HG03354 (cell line): ENCODE measurements at regions not wholly inside any gene's neighbourhood (a gene's known extent, or its start where the extent isn't known, plus 50 kb on each side); places are given as distances from the start of the nearest gene placed in this dataset.
"Not testable (repeated sequence)": the region's sequence is repeated elsewhere in the genome, so short reads cannot be mapped to it uniquely, and the experiment has no call there.

Source experiments
- ATAC-seq: cut with Tn5 transposase; IDR thresholded peaks from one replicate; pipeline ENCODE4 v1.9.1; 2021; ENCODE audit warnings: mild to moderate bottlenecking; ENCODE audit not compliant: unreplicated experiment, poor library complexity, severe bottlenecking

- ATAC-seq: no peak
Measured at GRCh38 chr17:13843862-13844635, 225.3 kb upstream of the COX10 start.

DNA sequence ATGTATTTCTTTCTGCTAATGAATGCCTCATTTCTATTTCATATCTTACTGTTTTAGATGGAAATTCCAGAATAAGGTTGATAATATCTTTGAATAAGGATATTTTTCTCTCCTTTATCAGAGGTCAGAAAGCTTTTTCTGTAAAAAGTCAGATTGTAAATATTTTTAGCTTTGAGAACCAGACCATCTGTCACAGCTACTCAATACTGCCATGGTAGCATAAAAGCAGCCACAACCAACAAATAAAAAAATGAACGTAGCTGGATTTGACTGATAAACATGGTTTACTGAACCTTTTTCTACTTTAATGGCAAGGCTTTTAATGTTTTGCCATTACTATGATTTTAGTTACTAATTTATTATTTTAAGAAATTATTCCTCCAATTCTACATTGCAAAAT, 217.4 kb upstream of the COX10 start:
- no peak for ATAC-seq

GRCh38 chr17:13855730-13856129, 213.6 kb upstream of the COX10 start:
- not testable (repeated sequence) for ATAC-seq

GRCh38 chr17:13862346-13862745, 207.0 kb upstream of the COX10 start:
- no peak for ATAC-seq

DNA sequence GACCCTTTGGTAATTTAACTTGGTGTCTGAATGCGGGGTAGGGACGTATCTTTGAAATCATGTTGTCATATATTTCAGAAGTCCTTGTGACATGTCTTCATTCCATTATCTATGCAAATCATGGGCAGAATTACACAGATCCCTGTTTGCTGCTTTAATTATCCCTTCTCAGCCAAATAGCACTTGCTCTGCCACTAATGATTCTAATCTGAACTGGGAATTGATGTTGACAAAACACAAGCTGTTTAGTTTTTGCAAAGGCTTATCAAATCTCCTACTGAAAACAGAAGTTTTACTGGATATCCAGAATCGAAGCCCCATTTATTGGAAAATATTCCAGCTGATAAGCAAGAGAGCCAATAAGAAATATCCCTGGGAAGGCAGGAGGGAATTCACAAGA, 205.9 kb upstream of the COX10 start:
- no peak for ATAC-seq

- no peak for ATAC-seq
Measured at GRCh38 chr17:13864521-13864920, 204.8 kb upstream of the COX10 start.

DNA sequence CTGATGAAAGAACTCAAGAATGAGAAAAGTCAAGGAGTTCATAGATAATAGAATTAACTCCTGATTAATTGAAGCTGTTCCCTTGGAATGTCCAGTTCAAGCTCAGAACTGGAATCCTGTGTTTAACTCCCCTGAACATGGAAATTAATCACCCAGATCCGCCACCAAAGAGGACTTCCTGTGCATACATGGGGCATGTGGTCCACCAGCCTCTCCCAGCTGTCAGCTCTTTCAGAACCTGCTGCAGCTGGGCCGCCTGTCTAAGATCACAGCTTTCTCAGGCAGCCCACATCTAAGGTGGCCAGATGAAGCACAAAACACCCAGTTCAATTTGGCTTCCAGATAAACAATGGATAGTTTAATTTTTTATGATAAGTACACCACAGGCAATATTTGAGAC, 203.7 kb upstream of the COX10 start:
- no peak for ATAC-seq

DNA sequence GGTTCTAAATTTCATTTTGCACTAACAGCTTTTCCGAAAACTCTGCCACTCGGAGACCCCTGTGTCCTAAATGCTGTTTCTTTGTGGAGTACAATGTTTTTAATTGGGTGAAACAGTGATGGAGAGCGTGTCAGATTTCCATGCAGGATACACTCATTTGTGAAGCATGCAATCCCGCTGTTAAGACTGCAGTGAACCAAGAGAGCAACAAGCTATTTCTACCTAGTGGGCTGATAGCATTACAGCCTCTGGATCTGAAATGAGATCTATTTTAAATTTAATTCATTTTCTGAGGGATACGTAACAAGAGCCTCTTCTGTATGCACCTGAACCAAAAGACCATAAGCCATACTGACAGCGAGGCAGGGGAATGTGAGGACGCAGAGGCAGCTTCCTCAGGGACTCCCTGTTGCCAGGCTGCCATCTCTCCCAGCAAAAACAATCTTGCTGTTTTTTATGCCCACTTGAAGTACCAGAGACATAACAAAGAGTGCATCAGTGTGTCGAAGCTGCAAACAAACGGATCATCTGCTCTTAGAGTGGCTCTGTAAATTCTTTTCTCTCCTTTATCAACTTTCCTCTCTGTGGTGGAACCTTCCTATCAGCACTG, 199.9 kb upstream of the COX10 start:
- no peak for ATAC-seq

DNA sequence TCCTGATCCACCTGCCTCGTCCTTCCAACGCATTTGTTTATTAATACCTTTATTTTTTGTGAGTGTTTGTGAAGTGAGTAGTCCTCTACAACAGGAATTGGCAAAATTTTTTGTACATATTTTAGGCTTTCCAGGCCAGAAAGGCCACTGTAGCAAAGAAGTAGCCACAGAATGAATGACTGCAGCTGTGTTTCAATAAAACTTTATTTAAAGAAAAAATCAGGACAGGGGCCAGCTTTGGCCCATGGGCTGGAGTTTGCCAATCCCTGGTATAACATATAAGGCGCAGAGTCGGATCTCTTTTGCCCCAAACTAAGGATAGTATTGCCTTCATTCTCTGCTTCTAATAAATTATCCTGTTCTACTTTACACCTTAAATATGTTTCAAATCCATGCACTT, 198.0 kb upstream of the COX10 start:
- ATAC-seq: no peak

- ATAC-seq: no peak
Measured at GRCh38 chr17:13874134-13874533, 195.2 kb upstream of the COX10 start.

DNA sequence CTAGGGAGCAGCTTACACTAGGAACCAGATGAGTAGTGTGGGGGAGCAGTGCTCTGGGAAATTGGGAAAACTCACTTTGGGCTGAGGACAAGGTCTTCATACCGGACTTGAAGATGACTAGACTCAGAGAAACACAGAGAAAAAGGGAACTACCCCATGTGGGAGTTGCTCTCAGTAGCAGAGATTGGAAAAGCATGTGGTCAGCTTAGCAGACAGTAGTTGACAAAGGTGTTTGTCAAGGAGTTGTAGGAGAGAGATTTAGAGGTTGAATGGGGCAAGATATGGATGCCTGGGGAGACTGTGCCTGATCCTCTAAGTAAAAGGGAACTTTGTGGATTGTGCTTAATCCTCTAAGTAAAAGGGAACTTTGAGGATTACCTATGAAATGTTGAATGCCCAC, 194.5 kb upstream of the COX10 start:
- ATAC-seq: no peak

- ATAC-seq: no peak
Measured at GRCh38 chr17:13879961-13880466, 189.3 kb upstream of the COX10 start.

DNA sequence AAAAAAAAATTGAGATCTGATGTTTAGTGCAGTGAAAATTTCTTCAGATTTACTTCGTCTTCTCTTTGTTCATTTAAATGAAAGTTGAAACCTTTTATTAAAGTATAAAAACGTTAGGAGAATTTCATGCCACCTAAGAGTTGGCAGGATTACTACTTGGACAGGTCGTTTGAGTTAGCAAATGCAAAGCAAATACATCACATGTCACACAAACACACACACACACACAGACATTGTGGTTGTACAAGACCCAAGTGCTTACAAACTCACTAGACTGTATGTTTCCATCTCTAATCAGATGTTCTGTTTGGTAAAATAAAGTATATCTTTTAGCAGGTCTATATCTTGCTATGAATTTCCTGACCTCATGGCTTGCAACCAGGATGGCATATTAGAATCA, 185.6 kb upstream of the COX10 start:
- ATAC-seq: no peak

DNA sequence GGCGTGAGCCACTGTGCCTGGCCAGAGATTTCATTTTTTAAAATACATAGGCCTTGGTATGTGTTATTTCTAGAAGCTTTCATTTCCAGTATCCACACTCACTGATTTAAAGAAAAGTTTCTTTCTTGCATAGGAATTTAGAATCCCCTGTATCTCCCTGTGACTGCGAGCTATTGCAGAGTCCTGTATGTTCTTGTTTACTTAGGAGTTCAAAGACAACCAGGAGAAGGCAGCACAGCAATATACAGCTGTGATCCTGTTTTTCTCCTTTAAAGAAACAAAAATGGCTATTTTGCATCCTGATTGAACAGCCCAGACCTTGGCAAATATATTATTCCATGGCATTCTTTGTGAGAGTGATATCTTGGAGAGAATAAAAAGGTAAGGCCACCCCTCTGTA, 185.0 kb upstream of the COX10 start:
- no peak for ATAC-seq

- no peak for ATAC-seq
Measured at GRCh38 chr17:13885550-13885949, 183.8 kb upstream of the COX10 start.

DNA sequence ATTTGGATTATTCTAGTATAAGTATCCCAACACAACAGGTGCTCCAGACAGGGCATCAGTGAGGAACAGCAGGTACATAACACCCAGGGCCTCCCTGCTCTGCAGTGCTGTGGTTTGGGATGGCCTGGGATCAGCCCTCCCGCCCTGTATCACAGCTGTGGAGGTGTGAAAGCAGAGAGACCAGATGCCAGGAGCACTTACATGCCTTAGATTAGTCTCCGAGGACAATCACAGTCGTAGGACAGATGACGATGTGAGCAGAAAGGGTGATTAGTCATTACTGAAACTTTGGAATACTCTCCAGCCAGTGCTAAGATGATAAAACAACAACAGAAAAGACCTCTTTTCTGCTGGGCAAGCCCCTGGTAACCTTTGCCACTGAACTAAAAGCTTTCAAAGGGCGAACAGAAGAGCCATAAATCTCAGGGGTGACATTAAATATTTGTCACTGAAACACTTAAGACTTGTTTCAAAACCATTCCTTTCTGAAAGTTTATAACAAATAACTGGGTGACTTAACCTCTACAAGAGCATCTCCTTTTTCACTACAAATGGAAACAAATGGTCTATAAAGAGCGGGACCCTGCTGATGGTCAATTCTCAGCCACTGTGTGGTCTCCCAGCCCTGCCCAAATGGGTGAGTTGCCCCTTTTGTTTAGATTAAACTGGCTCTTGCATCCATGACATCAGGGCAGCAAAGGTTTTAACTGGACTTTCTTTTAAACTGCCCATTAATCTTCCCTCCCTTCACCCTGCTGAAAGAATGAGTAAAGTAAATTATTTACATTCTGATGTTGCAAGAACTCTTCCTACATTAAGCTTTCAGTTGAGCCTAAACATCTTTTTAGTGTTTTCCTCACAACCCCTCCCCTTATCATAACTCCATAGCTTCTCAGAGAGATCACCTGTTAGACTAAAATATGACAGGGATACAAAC, 183.1 kb upstream of the COX10 start:
- ATAC-seq: no peak

DNA sequence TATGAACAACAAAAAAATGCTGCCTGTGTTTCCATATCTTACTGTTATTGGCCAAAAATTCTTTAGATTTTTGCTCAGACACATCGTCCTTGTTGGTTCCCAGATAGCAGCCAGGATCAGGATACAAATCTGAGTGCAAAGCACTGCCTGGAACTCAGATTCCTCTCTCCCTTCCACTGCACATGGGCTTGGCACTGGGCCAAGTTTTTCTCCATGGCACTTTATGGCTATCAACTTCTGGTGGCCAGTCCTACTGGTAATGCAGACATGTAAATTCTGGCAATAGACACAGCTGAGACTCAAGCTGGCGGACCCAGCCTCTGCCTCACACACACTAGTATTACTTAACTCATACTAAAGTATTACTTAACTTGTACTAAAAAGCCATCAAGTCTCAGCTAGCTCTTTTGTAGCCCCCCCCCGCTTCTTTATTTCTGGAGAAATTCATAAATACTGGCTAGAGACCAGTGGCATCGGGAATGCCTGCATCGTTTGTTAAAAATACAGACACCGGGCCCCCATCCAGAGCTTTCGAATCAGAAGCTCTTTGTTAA, 181.2 kb upstream of the COX10 start:
- no peak for ATAC-seq

GRCh38 chr17:13908971-13909370, 160.3 kb upstream of the COX10 start:
- not testable (repeated sequence) for ATAC-seq

DNA sequence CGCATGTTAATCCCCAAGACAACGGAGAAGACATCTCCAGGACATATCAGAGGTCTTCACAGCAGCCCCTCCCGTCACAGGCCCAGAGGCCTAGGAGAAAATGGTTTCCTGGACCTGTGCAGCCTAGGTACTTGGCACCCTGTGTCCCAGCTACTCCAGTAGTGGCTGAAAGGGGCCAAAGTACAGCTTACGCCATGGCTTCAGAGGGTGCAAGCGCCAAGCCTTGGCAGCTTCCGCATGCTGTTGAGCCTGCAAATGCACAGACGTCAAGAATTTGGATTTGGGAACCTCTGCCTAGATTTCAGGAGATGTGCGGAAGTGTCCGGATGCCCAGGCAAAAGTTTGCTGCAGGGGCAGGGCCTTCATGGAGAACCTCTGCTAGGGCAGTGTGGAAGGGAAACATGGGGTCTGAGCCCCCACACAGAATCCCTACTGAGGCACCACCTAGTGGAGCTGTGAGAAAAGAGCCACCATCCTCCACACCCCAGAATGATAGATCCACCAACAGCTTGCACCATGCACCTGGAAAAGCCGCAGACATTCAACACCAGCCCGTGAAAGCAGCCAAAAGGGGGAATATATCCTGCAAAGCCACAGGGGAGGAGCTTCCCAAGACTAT, 159.3 kb upstream of the COX10 start:
- ATAC-seq: no peak

GRCh38 chr17:13917634-13918033, 151.7 kb upstream of the COX10 start:
- no peak for ATAC-seq
